Cardiac muscle cell (in vitro differentiated cells and primary cell): ENCODE measurements at regions not wholly inside any gene's neighbourhood (a gene's known extent, or its start where the extent isn't known, plus 50 kb on each side); places are given as distances from the start of the nearest gene placed in this dataset.
A peak's percentile ranks its signal among the peaks of the same experiment; 100 is the strongest.

Experiments used
- DNase-seq, 2 donors: peaks; one replicate each; pipeline versions ENCODE4 v3.0.0 to v3.0.0-alpha.2; 2010 to 2017; ENCODE audit warnings: low read depth in 1 of 2, low spot score in 1 of 2
- H3K27ac ChIP-seq: fragments of 200-600 bp; sonication (generic); 2 replicates; pipeline ENCODE4 v1.5.1; 2016
- H3K27me3 ChIP-seq: fragments of 200-600 bp; sonication (generic); 2 replicates; pipeline ENCODE4 v1.6.0; 2016; ENCODE audit warnings: control low read depth
- H3K36me3 ChIP-seq: fragments of 200-600 bp; sonication (generic); 2 replicates; pipeline ENCODE4 v1.5.1; 2016; ENCODE audit warnings: control low read depth
- H3K4me1 ChIP-seq: fragments of 200-600 bp; sonication (generic); 2 replicates; pipeline ENCODE4 v1.8.1; 2017; ENCODE audit warnings: low read depth, mild to moderate bottlenecking, mixed run types
- H3K4me3 ChIP-seq: fragments of 200-600 bp; sonication (generic); 2 replicates; pipeline ENCODE4 v1.5.1; 2016; ENCODE audit warnings: mild to moderate bottlenecking
- H3K9me3 ChIP-seq: fragments of 200-600 bp; sonication (generic); 2 replicates; pipeline ENCODE4 v1.5.1; 2017; ENCODE audit warnings: low read depth, mild to moderate bottlenecking, control low read depth
- CTCF ChIP-seq: IDR thresholded peaks from 2 replicates; pipeline ENCODE4 v1.5.1; 2012; ENCODE audit warnings: low read depth, mild to moderate bottlenecking, low read length

GRCh38 chr6:26204332-26205160 is 117.3 kb downstream of the HFE start:
- Histone ChIP-seq H3K4me3 (peak overlapping the region; percentile 72), H3K36me3 (no peaks in the 10 kb centered on the region), H3K4me1 (peaks cover 6% of the 10 kb centered on the region), H3K9me3 (no peaks in the 10 kb centered on the region), H3K27me3 (no peaks in the 10 kb centered on the region), H3K27ac (peak overlapping the region; percentile 92)
- DNase-seq = peak; percentile 98 to 99
- peak; percentile 51 for TF ChIP-seq CTCF

DNA sequence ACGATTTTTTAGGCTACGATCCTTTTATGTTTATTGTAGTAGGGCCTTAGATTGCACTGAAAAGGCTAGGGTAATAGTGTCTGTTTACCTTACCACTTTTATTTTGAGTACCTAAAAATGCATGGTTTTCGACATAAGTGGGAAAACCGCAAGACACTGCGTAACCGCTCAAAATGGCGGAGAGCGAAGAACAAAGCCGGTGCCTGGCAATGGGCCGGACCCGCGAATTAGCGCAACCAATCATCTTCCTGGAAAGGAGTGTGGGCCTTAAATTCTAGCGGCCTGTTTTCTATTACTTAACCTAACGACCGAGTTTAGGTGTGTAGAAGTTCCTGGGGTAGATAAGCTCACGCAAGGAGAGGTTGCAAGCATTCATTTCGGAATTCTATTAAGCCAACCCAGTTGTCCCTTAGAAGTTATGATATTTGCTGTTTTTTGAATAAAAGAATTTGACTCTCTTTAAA is 118.0 kb downstream of the HFE start:
- peak overlapping the region; percentile 72 for H3K4me3 ChIP-seq
- no peaks in the 10 kb centered on the region for H3K9me3 ChIP-seq
- H3K36me3 ChIP-seq = no peaks in the 10 kb centered on the region
- DNase-seq = peak; percentile 86 to 95
- H3K27ac ChIP-seq = peak overlapping the region; percentile 92
- H3K4me1 ChIP-seq = peaks cover 2% of the 10 kb centered on the region
- H3K27me3 ChIP-seq = no peaks in the 10 kb centered on the region
- no peak for TF ChIP-seq CTCF

DNA sequence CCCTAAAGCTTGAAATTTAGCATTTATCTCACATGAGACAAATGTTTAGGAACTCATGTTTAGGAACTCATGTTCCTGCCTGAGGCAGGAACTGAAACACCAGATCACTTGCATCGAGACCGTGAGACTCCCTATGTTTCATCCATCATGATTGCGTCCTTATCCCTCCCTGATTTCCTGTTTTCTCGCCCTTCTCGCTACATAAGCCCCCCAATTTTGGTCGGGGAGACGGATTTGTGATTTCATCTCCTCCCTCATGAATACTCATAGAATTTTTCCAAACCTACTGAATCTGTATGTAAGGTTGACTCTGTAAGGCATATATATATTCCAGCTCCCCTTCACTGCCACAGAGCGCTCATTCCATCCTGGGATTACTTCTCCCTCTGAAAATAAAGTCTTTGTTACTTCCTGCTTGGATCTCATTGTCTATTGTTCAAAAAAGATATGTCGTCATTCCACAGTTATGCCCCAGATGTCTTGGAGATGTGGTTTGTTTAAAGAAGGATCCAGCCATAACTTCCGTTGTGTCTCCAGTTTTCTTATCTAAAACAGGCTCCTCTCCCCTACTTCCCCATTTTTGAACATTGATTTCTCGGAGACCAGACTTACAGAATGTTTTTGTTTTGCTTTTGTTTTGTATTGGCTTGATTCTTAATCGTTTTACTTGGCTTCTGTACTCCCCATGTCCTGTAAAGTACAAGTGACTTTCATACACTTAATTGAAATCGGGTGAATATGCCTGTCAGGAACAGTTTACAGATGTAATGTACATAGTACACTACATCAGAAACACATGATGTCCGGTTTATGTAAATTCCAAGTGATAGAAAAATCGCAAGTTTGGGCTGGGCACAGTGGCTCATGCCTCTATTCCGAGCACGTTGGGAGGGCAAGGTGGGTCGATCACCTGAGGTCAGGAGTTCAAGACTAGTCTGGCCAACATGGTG is 118.7 kb downstream of the HFE start:
- Histone ChIP-seq H3K27ac (peak overlapping the region; percentile 92), H3K36me3 (no peaks in the 10 kb centered on the region), H3K4me1 (no peaks in the 10 kb centered on the region), H3K27me3 (no peaks in the 10 kb centered on the region), H3K9me3 (no peaks in the 10 kb centered on the region), H3K4me3 (peak overlapping the region; percentile 72)
- DNase-seq = peak in 1 of 2 donors; percentile 92
- no peak for TF ChIP-seq CTCF

DNA sequence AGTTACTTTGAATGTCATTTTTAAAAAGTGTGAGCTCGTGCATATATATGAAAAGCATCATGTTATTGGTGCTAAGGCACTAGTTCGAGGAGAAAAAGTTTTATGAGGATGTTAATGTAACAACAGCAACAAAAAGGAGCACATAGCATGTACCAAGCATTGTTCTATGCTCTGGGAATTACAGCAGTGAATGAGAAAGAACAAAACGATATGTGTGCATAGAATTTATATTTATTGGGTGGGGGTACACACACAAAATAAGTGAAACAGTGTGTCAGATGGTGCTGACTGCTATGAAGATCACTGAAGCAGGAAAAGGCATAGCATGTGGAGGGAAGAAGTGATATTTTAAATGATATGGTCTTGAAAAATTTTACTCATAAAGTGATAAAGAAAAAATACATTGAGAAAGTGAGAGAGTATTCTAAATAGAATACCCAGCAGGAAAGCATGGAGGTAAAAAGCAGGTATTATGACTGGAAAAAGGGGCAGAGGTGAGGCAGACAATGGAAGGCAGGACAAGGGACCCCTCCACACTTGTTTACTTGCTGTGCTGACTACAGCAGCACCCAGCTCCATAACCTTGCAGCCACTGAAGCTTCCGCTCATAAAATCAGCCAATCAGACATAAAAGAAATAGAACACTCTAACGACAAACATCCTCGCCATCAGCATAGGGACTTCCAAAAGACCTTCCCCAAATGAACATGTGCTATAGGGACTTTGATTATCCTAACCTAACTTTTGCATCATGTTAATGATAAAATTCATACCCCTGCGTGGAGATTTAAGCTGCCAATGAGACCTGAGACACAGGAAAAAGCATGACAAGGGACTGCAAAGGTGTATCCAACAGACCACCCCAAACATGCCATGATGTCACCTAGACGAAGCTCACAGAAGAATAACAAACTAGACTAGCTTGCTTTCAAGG is 119.9 kb downstream of the HFE start:
- no peaks in the 10 kb centered on the region for H3K9me3 ChIP-seq
- no peaks in the 10 kb centered on the region for H3K27me3 ChIP-seq
- H3K27ac ChIP-seq = no peak overlapping the region
- no peaks in the 10 kb centered on the region for H3K36me3 ChIP-seq
- no peaks in the 10 kb centered on the region for H3K4me1 ChIP-seq
- H3K4me3 ChIP-seq = peak overlapping the region; percentile 72
- DNase-seq = no peak
- no peak for TF ChIP-seq CTCF

DNA sequence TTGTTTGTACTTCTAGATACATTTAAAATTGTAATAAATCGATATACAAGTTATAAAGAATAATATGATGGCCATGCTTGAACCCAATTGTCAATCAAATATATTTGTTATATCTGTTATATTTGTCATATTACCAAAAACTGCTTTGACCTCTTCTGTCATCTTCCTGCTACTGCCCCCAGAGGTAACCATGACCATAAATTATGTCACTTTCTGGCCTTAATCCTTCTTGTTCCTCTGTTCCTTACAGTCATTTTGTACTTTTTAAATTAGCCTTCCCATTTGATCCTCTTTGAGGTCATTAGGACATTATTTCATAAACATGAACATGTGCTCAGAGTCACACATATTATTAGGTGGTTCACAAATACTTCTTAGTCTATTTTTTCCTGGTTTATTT is 124.7 kb downstream of the HFE start:
- DNase-seq = no peak
- no peak for TF ChIP-seq CTCF

More for the DNA sequence above, 124.7 kb downstream of the HFE start:
- Histone ChIP-seq H3K9me3 (no peaks in the 10 kb centered on the region), H3K4me1 (peaks cover 3% of the 10 kb centered on the region), H3K27me3 (no peaks in the 10 kb centered on the region), H3K4me3 (no peak overlapping the region), H3K36me3 (no peaks in the 10 kb centered on the region), H3K27ac (no peak overlapping the region)
